Panc1 (cell line): ENCODE measurements at regions not wholly inside any gene's neighbourhood (a gene's known extent, or its start where the extent isn't known, plus 50 kb on each side); places are given as distances from the start of the nearest gene placed in this dataset.

Experiments used
- ATAC-seq: fragments of 200-7000 bp; cut with Tn5 transposase; 2 replicates; pipeline ENCODE4 v1.9.1; 2020; ENCODE audit warnings: mild to moderate bottlenecking, moderate library complexity
- BruUV-seq: library from RNA; stranded (reverse); fragments of 400-500 nt; replicated peaks from 2 replicates; lab custom pipeline; 2021; lab: Mats Ljungman, UMichigan
- CTCF ChIA-PET: fragments of 300-600 bp; sonication (Branson Sonifier 250); formaldehyde crosslinking; loops from one replicate; lab custom pipeline; 2022; ENCODE audit warnings: antibody characterized with exemption; lab: Charles Lee
- POLR2A ChIA-PET: fragments of 300-600 bp; sonication (Branson Sonifier 250); formaldehyde crosslinking; loops from one replicate; lab custom pipeline; 2022; ENCODE audit warnings: antibody characterized with exemption; lab: Charles Lee
- DNase-seq: peaks from one replicate; pipeline ENCODE4 v3.0.0-alpha.2; 2010; ENCODE audit warnings: low read depth, low spot score
- H3K27ac ChIP-seq: 2 replicates; pipeline ENCODE4 v1.5.1; 2011; ENCODE audit warnings: mild to moderate bottlenecking, low read length, inconsistent platforms
- H3K27me3 ChIP-seq: fragments of 200-500 bp; sonication (Bioruptor generic); 2 replicates; pipeline ENCODE4 v1.6.0; 2014; ENCODE audit warnings: low read length, inconsistent platforms; ENCODE audit not compliant: control insufficient read depth, insufficient read depth
- H3K36me3 ChIP-seq: fragments of 200-500 bp; sonication (Bioruptor generic); 2 replicates; pipeline ENCODE4 v1.5.1; 2014; ENCODE audit warnings: inconsistent platforms, mild to moderate bottlenecking, low read length, moderate library complexity; ENCODE audit not compliant: control insufficient read depth, insufficient read depth
- H3K4me1 ChIP-seq: 2 replicates; pipeline ENCODE4 v1.5.1; 2011; ENCODE audit warnings: inconsistent platforms, mild to moderate bottlenecking, low read length, moderate library complexity; ENCODE audit not compliant: control insufficient read depth, insufficient read depth
- H3K4me3 ChIP-seq, 2 experiments: 2 replicates each; pipeline ENCODE4 v1.5.1; 2011 to 2012; ENCODE audit warnings: low read depth in 2 of 2, low read length in 2 of 2, mild to moderate bottlenecking in 2 of 2, inconsistent platforms in 1 of 2, moderate library complexity in 1 of 2
- H3K9me3 ChIP-seq: fragments of 200-500 bp; sonication (Bioruptor generic); 2 replicates; pipeline ENCODE4 v1.5.1; 2014; ENCODE audit warnings: low read depth, mild to moderate bottlenecking, inconsistent platforms, low read length, moderate library complexity; ENCODE audit not compliant: control insufficient read depth, insufficient read depth
- POLR2AphosphoS5 ChIP-seq: IDR thresholded peaks from 2 replicates; pipeline ENCODE4 v1.6.1; 2012; ENCODE audit warnings: mild to moderate bottlenecking, low read depth, low read length, moderate library complexity
- SIN3A ChIP-seq: IDR thresholded peaks from 2 replicates; pipeline ENCODE4 v1.6.1; 2012; ENCODE audit warnings: low read depth, mild to moderate bottlenecking, low read length, moderate library complexity, borderline replicate concordance; ENCODE audit not compliant: insufficient read depth
- TCF7L2 ChIP-seq: IDR thresholded peaks from 2 replicates; pipeline ENCODE4 v1.6.1; 2011; ENCODE audit warnings: mild to moderate bottlenecking, low read depth, low read length, inconsistent platforms
- in situ Hi-C: cut with HindIII; loops from 2 replicates; pipeline ENCODE4 v1.10.0; 2016; ENCODE audit warnings: low sequenced_read_pairs, low pct_unique_long_range_greater_than_20kb
- intact Hi-C: fragments of 100-400 bp; cut with micrococcal nuclease; formaldehyde crosslinking; loops from one replicate; pipeline ENCODE4 v1.10.0; 2022; ENCODE audit not compliant: unreplicated experiment
- TF ChIP-seq, protein P1 (sequence below), 2 experiments: IDR thresholded peaks; 2 replicates each; pipeline ENCODE4 v1.6.1; 2011 to 2012; ENCODE audit warnings: low read depth in 2 of 2, control low read depth in 1 of 2, low read length in 1 of 2, mild to moderate bottlenecking in 1 of 2, moderate library complexity in 1 of 2; ENCODE audit not compliant: insufficient read depth in 1 of 2
- TF ChIP-seq, protein P2 (sequence below): fragments of 450-650 bp; IDR thresholded peaks from 2 replicates; pipeline ENCODE4 v1.5.1; 2017; ENCODE audit warnings: mild to moderate bottlenecking

DNA sequence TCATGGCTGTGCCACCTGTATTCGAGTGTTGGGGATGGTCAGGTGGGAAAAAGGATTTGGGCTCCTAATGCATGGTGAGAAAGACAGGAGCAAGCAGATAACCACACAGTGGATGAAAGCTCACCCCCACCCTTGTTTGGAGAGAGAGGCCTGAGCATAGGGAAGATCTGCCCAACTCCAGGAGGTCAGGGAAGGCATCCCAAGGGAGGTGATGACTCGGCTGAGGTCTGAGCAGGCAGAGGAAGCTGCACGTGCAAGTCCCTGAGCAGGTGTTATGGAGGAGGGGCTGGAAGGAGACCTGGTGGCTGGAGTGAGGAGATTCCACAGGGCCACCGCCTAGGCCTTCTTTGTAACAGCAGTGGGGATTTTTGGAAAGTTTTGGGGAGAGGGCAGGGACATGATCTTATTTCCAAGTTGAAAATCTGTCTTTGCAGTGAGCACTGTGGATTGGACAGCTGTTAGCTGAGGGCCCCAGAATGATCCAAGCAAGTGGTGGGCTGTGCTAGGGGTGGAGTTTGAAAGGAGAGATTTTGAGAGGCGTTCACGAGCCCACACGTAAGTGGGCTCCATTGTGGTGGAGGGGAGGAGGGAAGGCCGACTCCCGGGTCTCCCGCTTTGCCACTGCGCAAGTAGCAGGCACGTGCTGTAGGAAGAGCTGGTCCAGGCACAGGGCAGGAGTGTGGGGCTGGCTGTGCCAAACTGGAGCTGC lies 228.5 kb downstream of the GLI2 start:
- TF ChIP-seq, protein P1, sequence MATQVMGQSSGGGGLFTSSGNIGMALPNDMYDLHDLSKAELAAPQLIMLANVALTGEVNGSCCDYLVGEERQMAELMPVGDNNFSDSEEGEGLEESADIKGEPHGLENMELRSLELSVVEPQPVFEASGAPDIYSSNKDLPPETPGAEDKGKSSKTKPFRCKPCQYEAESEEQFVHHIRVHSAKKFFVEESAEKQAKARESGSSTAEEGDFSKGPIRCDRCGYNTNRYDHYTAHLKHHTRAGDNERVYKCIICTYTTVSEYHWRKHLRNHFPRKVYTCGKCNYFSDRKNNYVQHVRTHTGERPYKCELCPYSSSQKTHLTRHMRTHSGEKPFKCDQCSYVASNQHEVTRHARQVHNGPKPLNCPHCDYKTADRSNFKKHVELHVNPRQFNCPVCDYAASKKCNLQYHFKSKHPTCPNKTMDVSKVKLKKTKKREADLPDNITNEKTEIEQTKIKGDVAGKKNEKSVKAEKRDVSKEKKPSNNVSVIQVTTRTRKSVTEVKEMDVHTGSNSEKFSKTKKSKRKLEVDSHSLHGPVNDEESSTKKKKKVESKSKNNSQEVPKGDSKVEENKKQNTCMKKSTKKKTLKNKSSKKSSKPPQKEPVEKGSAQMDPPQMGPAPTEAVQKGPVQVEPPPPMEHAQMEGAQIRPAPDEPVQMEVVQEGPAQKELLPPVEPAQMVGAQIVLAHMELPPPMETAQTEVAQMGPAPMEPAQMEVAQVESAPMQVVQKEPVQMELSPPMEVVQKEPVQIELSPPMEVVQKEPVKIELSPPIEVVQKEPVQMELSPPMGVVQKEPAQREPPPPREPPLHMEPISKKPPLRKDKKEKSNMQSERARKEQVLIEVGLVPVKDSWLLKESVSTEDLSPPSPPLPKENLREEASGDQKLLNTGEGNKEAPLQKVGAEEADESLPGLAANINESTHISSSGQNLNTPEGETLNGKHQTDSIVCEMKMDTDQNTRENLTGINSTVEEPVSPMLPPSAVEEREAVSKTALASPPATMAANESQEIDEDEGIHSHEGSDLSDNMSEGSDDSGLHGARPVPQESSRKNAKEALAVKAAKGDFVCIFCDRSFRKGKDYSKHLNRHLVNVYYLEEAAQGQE (IDR thresholded peaks at IDR 0.05; ENCODE audit: insufficient read depth in 1 of 2, low read depth in 2 of 2, low read length in 1 of 2): no peak
- TF ChIP-seq SIN3A: no peak
- no peak for TF ChIP-seq TCF7L2
- TF ChIP-seq, protein P2, sequence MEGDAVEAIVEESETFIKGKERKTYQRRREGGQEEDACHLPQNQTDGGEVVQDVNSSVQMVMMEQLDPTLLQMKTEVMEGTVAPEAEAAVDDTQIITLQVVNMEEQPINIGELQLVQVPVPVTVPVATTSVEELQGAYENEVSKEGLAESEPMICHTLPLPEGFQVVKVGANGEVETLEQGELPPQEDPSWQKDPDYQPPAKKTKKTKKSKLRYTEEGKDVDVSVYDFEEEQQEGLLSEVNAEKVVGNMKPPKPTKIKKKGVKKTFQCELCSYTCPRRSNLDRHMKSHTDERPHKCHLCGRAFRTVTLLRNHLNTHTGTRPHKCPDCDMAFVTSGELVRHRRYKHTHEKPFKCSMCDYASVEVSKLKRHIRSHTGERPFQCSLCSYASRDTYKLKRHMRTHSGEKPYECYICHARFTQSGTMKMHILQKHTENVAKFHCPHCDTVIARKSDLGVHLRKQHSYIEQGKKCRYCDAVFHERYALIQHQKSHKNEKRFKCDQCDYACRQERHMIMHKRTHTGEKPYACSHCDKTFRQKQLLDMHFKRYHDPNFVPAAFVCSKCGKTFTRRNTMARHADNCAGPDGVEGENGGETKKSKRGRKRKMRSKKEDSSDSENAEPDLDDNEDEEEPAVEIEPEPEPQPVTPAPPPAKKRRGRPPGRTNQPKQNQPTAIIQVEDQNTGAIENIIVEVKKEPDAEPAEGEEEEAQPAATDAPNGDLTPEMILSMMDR: no peak
- TF ChIP-seq POLR2AphosphoS5: no peak
- intact Hi-C loops: no loop called here
- CTCF ChIA-PET: no interaction called here
- DNase-seq (no peak), ATAC-seq (no peak)
- no peaks in the 10 kb centered on the region for H3K27me3 ChIP-seq
- BruUV-seq: no TSS peak
- no peaks in the 10 kb centered on the region for H3K4me1 ChIP-seq
- no peaks in the 10 kb centered on the region for H3K36me3 ChIP-seq
- in situ Hi-C loops: no loop called here
- no peak overlapping the region for H3K4me3 ChIP-seq
- POLR2A ChIA-PET: no interaction called here
- H3K9me3 ChIP-seq: no peaks in the 10 kb centered on the region
- H3K27ac ChIP-seq: no peak overlapping the region

DNA sequence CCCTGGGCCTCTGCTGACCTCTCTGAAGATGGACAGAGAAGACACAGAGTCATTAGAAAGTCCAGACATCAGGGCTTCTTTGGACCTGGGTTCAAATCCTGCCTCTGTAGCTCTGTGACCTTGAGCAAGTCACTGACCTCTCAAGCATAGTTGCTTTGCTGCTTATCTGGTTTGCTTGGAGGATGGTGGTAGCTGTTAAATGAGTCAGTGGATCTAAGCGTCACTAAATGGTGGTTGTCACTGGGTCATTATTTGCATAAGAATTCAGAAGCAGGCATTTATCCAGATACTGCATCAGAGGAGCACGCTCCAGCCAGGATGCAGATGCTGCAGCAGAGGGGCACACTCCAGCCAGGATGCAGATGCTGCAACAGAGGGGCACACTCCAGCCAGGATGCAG lies 229.2 kb downstream of the GLI2 start:
- no peak for TF ChIP-seq TCF7L2
- TF ChIP-seq, protein P2: no peak
- no peak for TF ChIP-seq POLR2AphosphoS5
- no peak for TF ChIP-seq SIN3A
- TF ChIP-seq, protein P1 (IDR thresholded peaks at IDR 0.05; ENCODE audit: insufficient read depth in 1 of 2, low read depth in 2 of 2, low read length in 1 of 2): no peak
- H3K4me3 ChIP-seq: no peak overlapping the region
- DNase-seq (no peak), ATAC-seq (no peak)
- H3K27me3 ChIP-seq: no peaks in the 10 kb centered on the region
- CTCF ChIA-PET: no interaction called here
- H3K27ac ChIP-seq: no peak overlapping the region
- H3K9me3 ChIP-seq: no peaks in the 10 kb centered on the region
- H3K4me1 ChIP-seq: no peaks in the 10 kb centered on the region
- in situ Hi-C loops (no loop called here), intact Hi-C loops (no loop called here)
- no TSS peak for BruUV-seq
- no peaks in the 10 kb centered on the region for H3K36me3 ChIP-seq
- POLR2A ChIA-PET: no interaction called here
